IPS DF 4.7 (cell line): ENCODE measurements at regions not wholly inside any gene's neighbourhood (a gene's known extent, or its start where the extent isn't known, plus 50 kb on each side); places are given as distances from the start of the nearest gene placed in this dataset.
"Not testable (repeated sequence)": the region's sequence is repeated elsewhere in the genome, so short reads cannot be mapped to it uniquely, and the experiment has no call there.

Experiments
- DNase-seq: peaks from one replicate; pipeline ENCODE4 v3.0.0-alpha.2; 2013; ENCODE audit warnings: low spot score; ENCODE audit errors: extremely low read depth

GRCh38 chr4:152068866-152069265 lies 308.1 kb upstream of the GATB start:
- no peak for DNase-seq

GRCh38 chr4:152065545-152065944 lies 304.7 kb upstream of the GATB start:
- no peak for DNase-seq

- no peak for DNase-seq
Observed at GRCh38 chr4:152064753-152065152, 303.9 kb upstream of the GATB start.

GRCh38 chr4:152064282-152064681 lies 303.5 kb upstream of the GATB start:
- DNase-seq: no peak

- DNase-seq: no peak
Observed at GRCh38 chr4:152063621-152064240, 302.9 kb upstream of the GATB start.

- no peak for DNase-seq
Observed at GRCh38 chr4:152062936-152063620, 302.3 kb upstream of the GATB start.

GRCh38 chr4:152054731-152055130 lies 293.9 kb upstream of the GATB start:
- DNase-seq: no peak

- no peak for DNase-seq
Observed at GRCh38 chr4:152052451-152053057, 291.7 kb upstream of the GATB start.

- DNase-seq: not testable (repeated sequence)
Observed at GRCh38 chr4:152051332-152051731, 290.5 kb upstream of the GATB start.

GRCh38 chr4:152050106-152050505 lies 289.3 kb upstream of the GATB start:
- DNase-seq: no peak

GRCh38 chr4:152047451-152047850 lies 286.6 kb upstream of the GATB start:
- no peak for DNase-seq

GRCh38 chr4:152045807-152046571 lies 285.2 kb upstream of the GATB start:
- peak; percentile 74 for DNase-seq

- DNase-seq: no peak
Observed at GRCh38 chr4:152045449-152045806, 284.6 kb upstream of the GATB start.

GRCh38 chr4:152044331-152045036 lies 283.7 kb upstream of the GATB start:
- DNase-seq: no peak

- no peak for DNase-seq
Observed at GRCh38 chr4:152041295-152041694, 280.5 kb upstream of the GATB start.

- DNase-seq: no peak
Observed at GRCh38 chr4:152039691-152040090, 278.9 kb upstream of the GATB start.

GRCh38 chr4:152039023-152039481 lies 278.2 kb upstream of the GATB start:
- no peak for DNase-seq

GRCh38 chr4:152038238-152038637 lies 277.4 kb upstream of the GATB start:
- no peak for DNase-seq

GRCh38 chr4:152037435-152037834 lies 276.6 kb upstream of the GATB start:
- DNase-seq: no peak

- no peak for DNase-seq
Observed at GRCh38 chr4:152033621-152034020, 272.8 kb upstream of the GATB start.

GRCh38 chr4:152032722-152033131 lies 271.9 kb upstream of the GATB start:
- no peak for DNase-seq
